ENCODE measurements at regions not wholly inside any gene's neighbourhood (a gene's known extent, or its start where the extent isn't known, plus 50 kb on each side); places are given as distances from the start of the nearest gene placed in this dataset.

DNA sequence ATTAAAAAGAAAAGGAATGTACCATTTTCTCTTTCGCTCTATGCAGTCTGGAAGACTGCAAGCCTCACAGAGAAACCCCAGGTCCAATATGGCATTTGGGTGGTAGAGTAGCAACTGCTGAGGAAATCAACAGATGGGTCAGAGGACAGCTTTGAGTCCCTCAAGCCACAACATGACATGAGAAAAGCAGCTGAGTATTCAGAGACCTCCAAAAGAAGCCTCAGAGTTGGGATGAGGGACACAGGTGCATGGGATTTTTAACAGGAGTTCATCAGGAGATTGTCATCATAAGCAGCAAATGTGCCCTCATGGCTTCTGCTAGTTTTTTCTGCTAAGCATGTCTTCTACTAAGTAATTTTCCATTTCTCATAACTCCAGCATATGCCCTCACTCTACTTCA is 111.6 kb downstream of the BLID start:
- no peak for DNase-seq
- WGBS (ENCODE audit: low lambda C conversion rate) = 71% methylated on average over 1 of the region's 1 CpG
- ChIA-PET CTCF (no interaction called here), POLR2A (no interaction called here)
- Histone ChIP-seq H3K27ac (ENCODE audit: low read depth in 2 of 2, low read length in 1 of 2) (no peak overlapping the region), H3K9me2 (no peaks in the 10 kb centered on the region), H3F3A (replicated peaks; ENCODE audit: insufficient read depth) (no peaks in the 10 kb centered on the region), H2AFZ (ENCODE audit: low read depth) (no peak overlapping the region), H3K79me2 (ENCODE audit: insufficient read depth) (no peaks in the 10 kb centered on the region), H3K9ac (no peak overlapping the region), H3K4me2 (no peak overlapping the region), H3K4me3 (ENCODE audit: low read depth in 2 of 2, low read length in 1 of 2) (no peak overlapping the region), H3K36me3 (replicated peaks in 1 of 2; ENCODE audit: control insufficient read depth in 1 of 2, insufficient read depth in 2 of 2, low read length in 1 of 2) (no peaks in the 10 kb centered on the region), H4K20me1 (ENCODE audit: insufficient read depth) (no peaks in the 10 kb centered on the region), H3K4me1 (ENCODE audit: control insufficient read depth in 1 of 2, insufficient read depth in 2 of 2, low read depth in 1 of 2, low read length in 1 of 2) (peaks cover 0 to 2% of the 10 kb centered on the region in 2 experiments; a peak in 1 of 4 replicates), H3K9me3 (no peaks in the 10 kb centered on the region), H3K27me3 (ENCODE audit: insufficient read depth) (no peaks in the 10 kb centered on the region)
- TF ChIP-seq YY1 (IDR thresholded peaks at IDR 0.05; ENCODE audit: low read depth) (no peak), FOXM1 (IDR thresholded peaks at IDR 0.05; ENCODE audit: low read depth) (no peak), TEAD4 (IDR thresholded peaks at IDR 0.05; ENCODE audit: borderline replicate concordance, insufficient read depth) (no peak), EZH2phosphoT487 (IDR thresholded peaks at IDR 0.05; ENCODE audit: borderline replicate concordance, low read depth) (no peak), MEF2A (IDR thresholded peaks at IDR 0.05; ENCODE audit: borderline replicate concordance, low read depth) (no peak), SMC3 (IDR thresholded peaks at IDR 0.05; ENCODE audit: low read depth, low read length) (no peak), CHD2 (IDR thresholded peaks at IDR 0.05; ENCODE audit: low read length, partially characterized antibody) (no peak), GATA2 (CRISPR knock-in tag; IDR thresholded peaks at IDR 0.05) (no peak), GABPA (IDR thresholded peaks at IDR 0.05; ENCODE audit: low read depth) (no peak), RXRA (IDR thresholded peaks at IDR 0.05; ENCODE audit: borderline replicate concordance, low read depth) (no peak), FOXJ3 (CRISPR knock-in tag; IDR thresholded peaks at IDR 0.05) (no peak)
- TF ChIP-seq, protein P1, sequence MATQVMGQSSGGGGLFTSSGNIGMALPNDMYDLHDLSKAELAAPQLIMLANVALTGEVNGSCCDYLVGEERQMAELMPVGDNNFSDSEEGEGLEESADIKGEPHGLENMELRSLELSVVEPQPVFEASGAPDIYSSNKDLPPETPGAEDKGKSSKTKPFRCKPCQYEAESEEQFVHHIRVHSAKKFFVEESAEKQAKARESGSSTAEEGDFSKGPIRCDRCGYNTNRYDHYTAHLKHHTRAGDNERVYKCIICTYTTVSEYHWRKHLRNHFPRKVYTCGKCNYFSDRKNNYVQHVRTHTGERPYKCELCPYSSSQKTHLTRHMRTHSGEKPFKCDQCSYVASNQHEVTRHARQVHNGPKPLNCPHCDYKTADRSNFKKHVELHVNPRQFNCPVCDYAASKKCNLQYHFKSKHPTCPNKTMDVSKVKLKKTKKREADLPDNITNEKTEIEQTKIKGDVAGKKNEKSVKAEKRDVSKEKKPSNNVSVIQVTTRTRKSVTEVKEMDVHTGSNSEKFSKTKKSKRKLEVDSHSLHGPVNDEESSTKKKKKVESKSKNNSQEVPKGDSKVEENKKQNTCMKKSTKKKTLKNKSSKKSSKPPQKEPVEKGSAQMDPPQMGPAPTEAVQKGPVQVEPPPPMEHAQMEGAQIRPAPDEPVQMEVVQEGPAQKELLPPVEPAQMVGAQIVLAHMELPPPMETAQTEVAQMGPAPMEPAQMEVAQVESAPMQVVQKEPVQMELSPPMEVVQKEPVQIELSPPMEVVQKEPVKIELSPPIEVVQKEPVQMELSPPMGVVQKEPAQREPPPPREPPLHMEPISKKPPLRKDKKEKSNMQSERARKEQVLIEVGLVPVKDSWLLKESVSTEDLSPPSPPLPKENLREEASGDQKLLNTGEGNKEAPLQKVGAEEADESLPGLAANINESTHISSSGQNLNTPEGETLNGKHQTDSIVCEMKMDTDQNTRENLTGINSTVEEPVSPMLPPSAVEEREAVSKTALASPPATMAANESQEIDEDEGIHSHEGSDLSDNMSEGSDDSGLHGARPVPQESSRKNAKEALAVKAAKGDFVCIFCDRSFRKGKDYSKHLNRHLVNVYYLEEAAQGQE (IDR thresholded peaks at IDR 0.05; ENCODE audit: low read depth, low read length) = no peak
- TF ChIP-seq, protein P2, sequence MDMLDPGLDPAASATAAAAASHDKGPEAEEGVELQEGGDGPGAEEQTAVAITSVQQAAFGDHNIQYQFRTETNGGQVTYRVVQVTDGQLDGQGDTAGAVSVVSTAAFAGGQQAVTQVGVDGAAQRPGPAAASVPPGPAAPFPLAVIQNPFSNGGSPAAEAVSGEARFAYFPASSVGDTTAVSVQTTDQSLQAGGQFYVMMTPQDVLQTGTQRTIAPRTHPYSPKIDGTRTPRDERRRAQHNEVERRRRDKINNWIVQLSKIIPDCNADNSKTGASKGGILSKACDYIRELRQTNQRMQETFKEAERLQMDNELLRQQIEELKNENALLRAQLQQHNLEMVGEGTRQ (IDR thresholded peaks at IDR 0.05; ENCODE audit: borderline replicate concordance, low read depth, low read length) = no peak

DNA sequence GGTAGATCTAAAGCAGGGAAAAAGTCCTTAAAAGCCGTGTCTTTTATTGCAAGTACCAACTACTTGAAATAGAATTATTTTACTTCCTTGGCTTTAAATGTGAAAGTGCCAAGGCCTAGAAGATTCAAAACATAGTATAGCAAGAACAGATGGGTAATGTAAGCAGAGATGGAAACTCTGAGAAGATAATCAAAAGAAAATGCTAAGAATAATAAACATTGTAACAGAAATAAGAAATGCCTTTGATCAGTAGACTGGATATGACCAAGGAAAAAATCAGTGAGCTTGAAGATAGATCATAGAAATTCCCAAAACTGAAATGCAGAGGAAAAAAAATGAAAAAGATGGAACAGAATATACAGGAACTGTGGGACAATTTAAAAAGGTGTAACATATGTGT is 113.1 kb downstream of the BLID start:
- no peaks in the 10 kb centered on the region for H3K9me3 ChIP-seq

More for the DNA sequence above, 113.1 kb downstream of the BLID start:
- Histone ChIP-seq H3K4me3 (ENCODE audit: low read depth in 2 of 2, low read length in 1 of 2) (no peak overlapping the region), H3K9me2 (no peaks in the 10 kb centered on the region), H3K4me1 (ENCODE audit: control insufficient read depth in 1 of 2, insufficient read depth in 2 of 2, low read depth in 1 of 2, low read length in 1 of 2) (peaks cover 0 to 2% of the 10 kb centered on the region in 2 experiments; a peak in 1 of 4 replicates), H3K9ac (no peak overlapping the region), H3K36me3 (replicated peaks in 1 of 2; ENCODE audit: control insufficient read depth in 1 of 2, insufficient read depth in 2 of 2, low read length in 1 of 2) (no peaks in the 10 kb centered on the region), H3K27ac (ENCODE audit: low read depth in 2 of 2, low read length in 1 of 2) (no peak overlapping the region), H3K79me2 (ENCODE audit: insufficient read depth) (no peaks in the 10 kb centered on the region), H2AFZ (ENCODE audit: low read depth) (no peak overlapping the region), H3F3A (replicated peaks; ENCODE audit: insufficient read depth) (no peaks in the 10 kb centered on the region), H3K27me3 (ENCODE audit: insufficient read depth) (no peaks in the 10 kb centered on the region), H3K4me2 (no peak overlapping the region), H4K20me1 (ENCODE audit: insufficient read depth) (no peaks in the 10 kb centered on the region)
- ChIA-PET CTCF (interaction anchor here (1.0 kb wide), 1 partner anchor 18 kb away, joined by 3 read pairs; no protein-coding TSS in a partner anchor), POLR2A (no interaction called here)
- WGBS (ENCODE audit: low lambda C conversion rate) = 59% methylated on average over 1 of the region's 1 CpG
- TF ChIP-seq, protein P3, sequence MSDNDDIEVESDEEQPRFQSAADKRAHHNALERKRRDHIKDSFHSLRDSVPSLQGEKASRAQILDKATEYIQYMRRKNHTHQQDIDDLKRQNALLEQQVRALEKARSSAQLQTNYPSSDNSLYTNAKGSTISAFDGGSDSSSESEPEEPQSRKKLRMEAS (IDR thresholded peaks at IDR 0.05; ENCODE audit: low read depth) = no peak
- TF ChIP-seq MEF2A (IDR thresholded peaks at IDR 0.05; ENCODE audit: borderline replicate concordance, low read depth) = no peak
- TF ChIP-seq, protein P4, sequence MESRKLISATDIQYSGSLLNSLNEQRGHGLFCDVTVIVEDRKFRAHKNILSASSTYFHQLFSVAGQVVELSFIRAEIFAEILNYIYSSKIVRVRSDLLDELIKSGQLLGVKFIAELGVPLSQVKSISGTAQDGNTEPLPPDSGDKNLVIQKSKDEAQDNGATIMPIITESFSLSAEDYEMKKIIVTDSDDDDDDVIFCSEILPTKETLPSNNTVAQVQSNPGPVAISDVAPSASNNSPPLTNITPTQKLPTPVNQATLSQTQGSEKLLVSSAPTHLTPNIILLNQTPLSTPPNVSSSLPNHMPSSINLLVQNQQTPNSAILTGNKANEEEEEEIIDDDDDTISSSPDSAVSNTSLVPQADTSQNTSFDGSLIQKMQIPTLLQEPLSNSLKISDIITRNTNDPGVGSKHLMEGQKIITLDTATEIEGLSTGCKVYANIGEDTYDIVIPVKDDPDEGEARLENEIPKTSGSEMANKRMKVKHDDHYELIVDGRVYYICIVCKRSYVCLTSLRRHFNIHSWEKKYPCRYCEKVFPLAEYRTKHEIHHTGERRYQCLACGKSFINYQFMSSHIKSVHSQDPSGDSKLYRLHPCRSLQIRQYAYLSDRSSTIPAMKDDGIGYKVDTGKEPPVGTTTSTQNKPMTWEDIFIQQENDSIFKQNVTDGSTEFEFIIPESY (IDR thresholded peaks at IDR 0.05; ENCODE audit: borderline replicate concordance, low read depth) = no peak
- no peak for TF ChIP-seq SIN3A (IDR thresholded peaks at IDR 0.05; ENCODE audit: borderline replicate concordance, low read depth, low read length)
- no peak for DNase-seq
